HG03280 (cell line): ENCODE measurements at regions not wholly inside any gene's neighbourhood (a gene's known extent, or its start where the extent isn't known, plus 50 kb on each side); places are given as distances from the start of the nearest gene placed in this dataset.
A peak's percentile ranks its signal among the peaks of the same experiment; 100 is the strongest.

ENCODE experiments used
- ATAC-seq: cut with Tn5 transposase; IDR thresholded peaks from one replicate; pipeline ENCODE4 v1.9.1; 2021; ENCODE audit warnings: mild to moderate bottlenecking, moderate library complexity; ENCODE audit not compliant: unreplicated experiment

DNA sequence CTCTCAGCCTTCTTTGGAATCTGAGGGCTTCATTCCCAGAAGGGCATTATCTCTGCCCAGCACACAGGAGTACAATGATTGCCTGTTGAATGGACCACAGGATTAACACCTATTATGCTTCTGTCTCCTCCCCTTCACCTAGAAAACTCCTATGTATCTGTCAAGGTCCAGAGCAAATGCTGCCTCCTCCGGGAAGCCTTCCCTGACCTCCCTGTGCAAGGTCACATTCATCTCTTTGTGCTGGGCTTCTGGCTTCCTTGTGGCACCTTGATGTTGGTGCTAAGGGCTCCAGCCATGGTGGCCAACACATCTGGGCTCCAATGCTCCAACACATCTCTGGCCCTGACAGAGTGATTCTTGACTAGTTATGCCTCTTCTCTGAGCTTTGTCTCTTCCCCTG lies 49.9 kb upstream of the ATP2B2 start:
- ATAC-seq: no peak

DNA sequence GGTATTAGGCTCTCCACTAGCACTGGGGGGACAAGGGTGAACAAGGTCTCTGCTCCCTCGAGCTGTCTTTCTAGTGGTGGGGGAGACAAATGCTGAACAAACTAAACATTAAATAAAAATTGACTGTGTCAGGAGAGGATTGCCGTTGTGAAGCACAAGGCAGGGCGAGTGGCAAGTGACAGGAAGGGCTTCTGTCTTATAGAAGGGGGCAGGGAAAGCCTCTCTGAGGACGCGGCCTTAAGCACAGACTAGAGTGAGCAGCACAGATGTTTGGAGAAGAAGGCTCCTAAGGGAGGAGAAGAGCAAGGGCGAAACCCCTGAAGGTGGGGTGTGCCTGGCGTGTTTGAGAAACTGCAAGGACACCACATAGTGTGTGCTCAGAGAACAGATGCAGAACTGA lies 50.9 kb upstream of the ATP2B2 start:
- ATAC-seq: no peak

GRCh38 chr3:10557250-10557649 lies 51.9 kb upstream of the ATP2B2 start:
- ATAC-seq: no peak

GRCh38 chr3:10557781-10558373 lies 52.5 kb upstream of the ATP2B2 start:
- no peak for ATAC-seq

DNA sequence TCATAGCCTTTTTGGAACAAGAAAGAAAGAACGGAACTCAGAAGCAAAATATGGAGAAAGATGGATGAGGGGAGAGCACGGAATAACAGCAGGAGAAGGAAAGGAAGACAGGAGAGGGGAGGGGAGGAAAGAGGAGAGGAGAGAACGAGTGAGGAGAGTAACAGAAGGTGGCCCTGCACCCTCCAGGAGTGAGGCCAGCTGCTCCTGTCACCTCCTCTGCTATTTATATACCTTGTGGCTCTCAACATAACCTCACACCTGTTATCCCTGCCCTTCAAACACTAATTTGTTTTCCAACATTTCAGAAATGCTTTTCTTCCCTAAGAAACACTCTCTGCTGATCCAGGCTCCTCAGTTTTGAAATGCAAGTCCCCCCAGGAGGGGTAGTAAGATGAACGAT lies 53.4 kb upstream of the ATP2B2 start:
- ATAC-seq: no peak

DNA sequence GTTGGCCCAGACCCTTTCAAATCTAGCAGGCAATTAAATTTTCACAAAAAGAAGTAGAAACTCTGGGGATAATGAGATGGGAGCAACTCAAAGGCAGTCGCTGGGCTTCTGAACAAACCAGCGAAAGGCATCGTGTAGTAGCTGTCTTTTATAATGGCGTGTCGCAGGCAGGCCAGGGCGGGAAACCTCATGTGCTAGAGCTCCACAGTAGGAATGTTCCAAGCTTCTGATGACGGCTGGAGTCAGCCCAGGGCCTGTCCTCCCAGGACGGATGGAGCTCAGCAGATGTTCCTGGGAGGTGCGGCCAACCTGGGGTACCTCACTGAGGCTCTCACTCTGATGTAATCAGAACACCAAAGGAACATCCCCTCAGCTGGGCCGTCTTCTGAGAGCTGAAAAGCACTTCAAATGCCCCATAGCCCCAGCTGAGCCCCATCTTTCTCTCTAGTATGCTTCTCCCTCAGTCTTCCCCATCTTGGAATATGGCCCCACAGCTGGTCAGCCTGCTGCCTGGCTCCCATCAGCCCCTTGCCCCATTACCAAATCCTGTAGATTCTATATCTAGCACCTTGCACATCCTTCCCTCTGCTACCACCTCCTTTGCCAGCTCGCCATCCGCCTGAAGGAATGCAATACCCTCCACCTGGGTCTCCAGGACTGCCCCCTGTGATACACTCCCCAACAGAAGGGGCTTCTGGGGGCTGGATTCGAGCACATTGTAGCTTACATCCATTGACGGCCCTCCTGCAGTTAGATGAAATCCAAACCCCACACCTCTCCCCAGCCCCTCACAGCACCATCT lies 54.9 kb upstream of the ATP2B2 start:
- no peak for ATAC-seq

- no peak for ATAC-seq
Measured at GRCh38 chr3:10561162-10561945, 56.0 kb upstream of the ATP2B2 start.

- ATAC-seq: no peak
Measured at GRCh38 chr3:10561946-10562560, 56.7 kb upstream of the ATP2B2 start.

DNA sequence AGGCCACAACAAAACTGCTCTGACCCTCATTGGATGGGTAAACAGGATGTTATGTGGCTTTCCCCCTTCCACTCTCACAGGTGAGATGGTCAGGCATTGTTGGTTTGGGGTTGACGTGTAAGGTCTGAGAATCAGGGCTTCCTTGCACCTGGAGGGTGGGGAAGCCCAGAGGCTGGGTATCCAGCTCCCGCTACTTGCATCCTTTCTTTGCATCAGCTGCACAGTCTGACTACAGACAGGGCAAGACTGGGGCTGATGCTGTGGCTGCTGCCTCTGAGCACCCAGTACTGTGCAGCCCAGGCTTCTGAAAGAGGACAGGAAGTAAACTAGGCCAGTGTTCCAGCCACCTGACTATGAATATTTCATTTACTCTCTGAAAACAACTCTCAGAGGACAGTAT lies 58.0 kb upstream of the ATP2B2 start:
- peak; percentile 64 for ATAC-seq

- ATAC-seq: no peak
Measured at GRCh38 chr3:10565814-10566213, 60.4 kb upstream of the ATP2B2 start.

DNA sequence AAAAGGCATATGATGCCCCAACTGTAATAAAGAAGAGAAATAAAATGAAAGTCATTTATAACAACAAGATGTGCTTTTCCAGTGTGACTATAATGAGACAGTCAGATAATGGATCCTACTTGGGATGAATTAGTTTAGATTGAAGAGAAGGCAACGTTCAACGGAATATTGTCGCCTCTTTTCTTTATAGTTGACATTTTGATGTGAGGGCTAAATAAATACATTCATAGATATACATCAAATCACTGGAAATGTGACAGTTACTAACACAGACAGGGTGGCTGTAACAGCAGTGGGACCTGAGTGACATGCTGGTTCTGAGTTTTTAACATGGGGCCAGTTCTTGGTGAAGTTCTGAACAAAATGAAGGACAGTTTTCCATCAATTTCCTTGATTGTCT lies 61.1 kb upstream of the ATP2B2 start:
- no peak for ATAC-seq

DNA sequence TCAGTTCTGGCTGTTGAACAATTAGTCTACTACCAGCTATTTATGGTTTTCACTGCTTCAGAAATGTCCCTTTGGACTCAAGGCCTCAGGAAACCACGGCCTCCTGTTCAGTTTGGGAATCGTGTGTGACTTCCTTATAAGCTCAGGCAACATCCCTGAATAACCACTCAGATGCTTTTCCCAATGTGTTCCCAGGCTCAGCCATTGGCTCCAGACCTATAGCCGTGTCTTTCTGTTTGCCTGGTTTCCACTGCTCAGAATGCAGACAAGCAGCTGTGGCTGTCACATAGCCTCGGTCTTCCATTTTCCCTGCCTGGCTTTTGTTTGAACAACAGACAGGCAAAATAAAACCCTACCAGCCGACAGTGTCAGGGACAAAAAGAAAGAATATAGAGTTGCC lies 63.2 kb upstream of the ATP2B2 start:
- no peak for ATAC-seq

DNA sequence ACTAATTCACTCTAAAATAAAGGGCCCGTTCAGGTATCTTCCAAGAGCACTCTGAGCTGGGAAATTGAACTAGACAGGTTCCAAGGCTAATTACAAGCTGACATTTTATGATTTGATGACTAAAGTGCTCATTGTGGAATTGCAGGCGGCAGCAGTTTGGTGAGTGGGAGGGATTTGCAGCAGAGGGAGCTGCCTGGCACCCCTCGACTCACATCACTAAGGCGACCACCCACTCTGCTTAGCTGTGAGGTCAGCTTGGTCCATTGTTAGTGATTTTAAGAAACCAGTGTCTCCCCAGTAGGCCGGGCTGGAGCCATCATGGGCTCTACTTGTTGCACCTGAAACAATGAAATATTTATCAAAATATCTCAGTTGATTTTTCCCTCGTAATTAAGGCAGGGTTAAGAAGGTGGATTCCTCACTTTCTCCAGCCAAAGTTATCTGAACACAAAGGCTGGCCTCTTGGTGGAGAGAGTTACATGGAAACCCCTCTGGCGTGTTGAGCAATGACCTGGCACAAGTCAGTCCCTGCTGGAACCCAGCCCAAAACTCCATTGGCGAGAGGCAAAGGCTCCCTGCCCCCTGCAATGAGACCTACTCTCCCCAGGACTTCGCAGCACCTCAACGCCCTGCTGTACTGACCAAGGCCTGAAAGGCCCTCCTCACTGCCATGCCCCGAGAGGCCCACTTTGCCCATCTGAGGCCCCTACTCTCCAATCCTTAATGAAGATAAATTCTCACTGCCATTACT lies 65.0 kb upstream of the ATP2B2 start:
- no peak for ATAC-seq

GRCh38 chr3:10574101-10574620 lies 68.8 kb upstream of the ATP2B2 start:
- no peak for ATAC-seq

DNA sequence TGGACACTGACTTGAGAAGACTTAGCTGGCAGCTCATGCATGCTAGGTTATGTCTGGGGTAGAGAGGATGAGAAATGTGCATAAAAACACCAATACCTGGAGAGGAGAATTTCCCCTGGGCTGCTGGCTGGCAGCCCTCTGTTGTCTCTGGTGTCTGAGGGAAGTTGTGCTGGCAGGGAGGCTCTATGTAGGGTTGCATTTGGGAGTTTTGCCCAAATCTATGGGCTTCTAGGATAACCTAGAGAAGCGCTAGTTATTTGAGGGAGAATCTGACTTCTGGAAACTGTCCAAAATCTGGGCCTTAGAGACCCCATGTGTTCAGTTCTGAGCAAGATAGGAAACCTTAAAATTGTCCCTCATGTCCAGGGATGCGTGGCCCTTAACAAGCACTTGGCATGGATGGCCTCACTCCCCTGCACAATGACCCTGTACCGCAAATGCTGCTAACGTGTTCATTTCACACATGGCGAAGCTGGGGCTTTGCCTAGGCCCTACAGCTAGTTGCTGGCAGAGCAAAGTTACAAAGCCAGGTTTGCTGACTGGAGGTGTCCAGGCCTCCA lies 70.3 kb upstream of the ATP2B2 start:
- ATAC-seq: no peak

GRCh38 chr3:10577486-10577885 lies 72.1 kb upstream of the ATP2B2 start:
- no peak for ATAC-seq

- ATAC-seq: no peak
Measured at GRCh38 chr3:10580426-10580825, 75.0 kb upstream of the ATP2B2 start.

DNA sequence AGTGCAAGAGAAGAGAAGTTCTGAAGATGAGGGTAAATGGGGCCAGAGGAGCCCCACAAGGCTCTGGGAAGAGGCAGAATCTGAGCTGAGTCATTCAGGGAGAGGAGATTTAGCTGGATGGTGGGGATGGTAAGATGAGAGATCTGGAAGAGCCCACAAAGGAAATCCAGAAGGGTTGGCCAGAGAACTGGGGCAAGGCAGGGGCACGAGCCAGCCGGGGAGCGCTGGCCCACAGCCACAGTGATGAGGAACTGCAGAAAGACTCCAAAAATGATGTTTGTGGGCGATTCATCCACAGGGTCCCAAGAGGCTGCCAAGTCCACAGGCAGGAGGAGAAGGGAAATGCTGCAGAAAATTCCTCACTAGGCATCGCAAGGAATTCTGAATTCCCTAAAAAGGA lies 75.9 kb upstream of the ATP2B2 start:
- no peak for ATAC-seq

DNA sequence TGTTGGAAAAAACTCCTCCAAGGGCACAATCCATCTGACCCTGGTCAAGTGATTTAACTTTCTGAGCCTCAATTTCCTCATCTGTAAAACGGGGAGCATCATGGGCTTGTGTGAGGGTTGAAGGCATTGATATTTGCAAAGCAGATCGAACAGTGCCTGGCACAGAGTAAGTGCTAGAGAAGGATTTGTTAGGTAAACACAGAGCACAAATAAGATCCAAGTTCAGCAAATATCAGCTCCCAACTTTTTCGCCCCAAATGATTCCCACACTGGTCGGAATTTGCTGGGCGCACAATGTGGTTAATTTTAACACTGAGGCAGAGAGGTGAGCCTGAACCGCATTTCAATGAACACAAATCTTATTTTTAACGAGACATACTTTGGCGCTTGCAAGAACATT lies 76.3 kb upstream of the ATP2B2 start:
- ATAC-seq: no peak

- no peak for ATAC-seq
Measured at GRCh38 chr3:10582733-10583132, 77.3 kb upstream of the ATP2B2 start.
